Activated T-cell treated with anti-CD3 and anti-CD28 coated beads for 48 hours (primary cell): ENCODE measurements at regions not wholly inside any gene's neighbourhood (a gene's known extent, or its start where the extent isn't known, plus 50 kb on each side); places are given as distances from the start of the nearest gene placed in this dataset.

Experiments used
- DNase-seq: peaks from one replicate; pipeline ENCODE4 v3.0.0-alpha.2; 2020; ENCODE audit warnings: low read depth

DNA sequence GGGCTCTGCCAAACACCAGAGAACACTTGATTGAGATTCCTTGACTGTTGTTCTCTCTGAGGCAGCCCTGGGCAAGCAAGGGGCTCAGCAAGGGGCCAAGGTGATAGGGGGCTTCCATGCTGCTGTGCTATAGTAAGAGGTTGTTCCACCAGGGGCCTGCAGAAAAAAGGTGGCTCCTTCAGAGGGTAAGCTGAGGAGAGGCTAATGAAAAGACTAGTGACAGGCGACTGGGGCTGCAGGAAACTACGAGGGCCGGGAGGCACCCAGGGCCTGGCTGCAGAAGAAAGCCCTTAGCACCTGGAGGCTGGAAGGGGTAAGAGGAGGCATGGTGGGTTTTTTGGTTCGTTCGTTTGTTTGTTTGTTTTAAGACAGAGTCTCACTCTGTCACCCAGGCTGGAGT lies 88.0 kb upstream of the CTNNA1 start:
- DNase-seq: no peak

DNA sequence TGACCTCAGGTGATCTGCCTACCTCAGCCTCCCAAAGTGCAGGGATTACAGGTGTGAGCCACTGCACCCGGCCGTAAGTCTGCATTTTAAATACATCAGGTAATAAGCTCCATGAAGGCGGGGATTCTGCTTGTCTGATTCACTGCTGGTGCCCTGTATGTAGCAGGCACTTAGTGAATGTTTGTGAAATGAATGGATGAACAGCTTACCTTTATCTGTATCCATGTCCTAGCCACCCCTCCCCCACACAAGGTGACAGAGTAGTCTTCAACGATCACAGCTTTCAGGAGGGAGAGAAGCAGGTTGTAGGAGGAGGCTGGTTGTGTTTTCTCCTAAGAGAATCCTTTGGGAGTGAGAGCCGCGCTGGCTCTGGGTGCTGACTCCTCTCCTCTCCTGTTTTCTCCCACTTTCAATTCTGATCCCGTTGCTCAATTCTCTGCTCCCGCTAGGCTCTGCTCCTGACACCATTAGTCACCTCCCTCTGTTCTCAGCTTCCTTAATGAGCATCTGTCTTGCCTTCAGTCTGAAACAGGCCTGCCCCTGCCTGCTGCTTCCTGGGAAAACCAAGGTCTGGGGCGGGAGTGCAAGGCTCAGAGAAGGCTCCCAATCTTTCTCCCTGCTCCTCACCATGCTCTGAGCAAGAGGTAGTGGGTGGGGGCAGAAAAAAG lies 88.8 kb upstream of the CTNNA1 start:
- DNase-seq: no peak

DNA sequence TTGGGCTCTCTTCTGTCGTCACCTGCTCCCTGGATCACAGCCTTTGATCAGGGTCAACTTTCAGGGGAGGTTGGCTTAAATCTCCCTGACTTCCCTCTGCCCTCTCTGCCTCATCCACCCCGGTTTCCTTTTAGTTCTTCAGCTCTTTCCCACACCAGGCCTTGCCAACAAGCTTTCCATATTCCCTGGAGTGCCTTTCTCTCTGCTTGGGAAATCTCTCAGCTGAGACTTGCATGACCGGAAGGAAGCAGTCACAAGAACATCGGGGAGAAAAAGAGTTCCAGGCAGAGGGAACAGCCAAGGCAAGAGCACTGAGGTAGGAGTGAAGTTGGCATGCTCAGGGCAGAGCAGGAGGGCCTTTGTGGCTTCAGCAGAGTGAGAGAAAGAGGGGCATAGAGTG lies 88.4 kb upstream of the HSPA9 start:
- DNase-seq: no peak

DNA sequence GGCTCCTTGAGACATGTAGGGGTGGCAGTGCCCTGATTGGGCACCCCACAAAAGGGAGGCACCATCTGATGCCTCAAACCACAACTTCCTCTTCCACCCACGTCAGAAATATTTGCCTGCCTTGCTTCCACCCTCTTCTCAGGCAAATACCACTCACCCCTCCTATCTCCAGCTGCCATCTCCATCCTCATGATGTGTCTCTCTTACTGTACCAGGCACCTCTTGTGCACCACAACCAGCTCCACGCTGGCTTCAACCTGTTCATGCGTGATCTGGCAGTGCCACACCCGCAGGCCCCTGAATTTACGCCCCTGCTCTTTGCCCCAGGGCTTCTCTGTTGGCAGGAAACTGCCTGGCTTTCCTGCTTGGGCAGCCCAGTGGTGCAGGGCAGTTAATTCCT lies 87.8 kb upstream of the HSPA9 start:
- no peak for DNase-seq

DNA sequence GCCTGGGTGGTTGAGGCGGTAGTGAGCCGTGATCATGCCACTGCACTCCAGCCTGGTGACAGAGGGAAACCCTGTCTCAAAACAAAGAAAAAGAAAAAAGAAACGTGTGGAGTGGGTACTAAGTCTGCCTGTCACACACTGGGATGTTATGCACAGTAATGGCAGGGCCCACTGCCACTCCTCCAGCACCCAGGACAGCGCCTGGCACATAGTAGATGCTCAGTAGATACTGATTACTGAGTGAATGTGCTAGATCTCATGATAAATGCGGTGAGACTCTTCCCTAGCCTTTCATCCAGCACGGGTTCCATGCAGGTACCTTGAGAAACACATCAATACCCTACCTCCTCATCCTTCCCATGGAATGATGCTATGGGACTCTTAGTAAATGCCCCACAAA lies 87.4 kb upstream of the HSPA9 start:
- no peak for DNase-seq

DNA sequence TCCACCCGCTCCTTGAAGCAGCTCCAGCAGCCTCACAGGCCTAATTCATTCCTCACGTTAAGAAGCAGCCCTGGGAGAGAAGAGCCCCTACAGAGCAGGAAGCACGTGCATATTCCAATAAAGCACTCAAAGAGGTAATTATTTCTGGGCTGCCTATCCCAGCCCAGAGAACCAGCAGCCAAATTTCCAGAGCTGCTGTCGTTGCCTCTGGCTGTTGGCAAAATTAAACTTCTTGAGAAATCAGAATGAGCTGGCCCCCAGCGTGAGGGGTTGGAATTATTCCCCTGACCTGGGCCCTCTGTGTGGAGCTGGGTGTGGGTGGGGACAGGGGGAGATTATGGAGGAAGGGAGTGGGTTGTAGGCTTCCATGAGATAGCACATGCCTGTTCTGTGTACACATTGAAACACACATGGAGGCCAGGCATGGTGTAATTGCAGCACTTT lies 86.8 kb upstream of the HSPA9 start:
- no peak for DNase-seq

DNA sequence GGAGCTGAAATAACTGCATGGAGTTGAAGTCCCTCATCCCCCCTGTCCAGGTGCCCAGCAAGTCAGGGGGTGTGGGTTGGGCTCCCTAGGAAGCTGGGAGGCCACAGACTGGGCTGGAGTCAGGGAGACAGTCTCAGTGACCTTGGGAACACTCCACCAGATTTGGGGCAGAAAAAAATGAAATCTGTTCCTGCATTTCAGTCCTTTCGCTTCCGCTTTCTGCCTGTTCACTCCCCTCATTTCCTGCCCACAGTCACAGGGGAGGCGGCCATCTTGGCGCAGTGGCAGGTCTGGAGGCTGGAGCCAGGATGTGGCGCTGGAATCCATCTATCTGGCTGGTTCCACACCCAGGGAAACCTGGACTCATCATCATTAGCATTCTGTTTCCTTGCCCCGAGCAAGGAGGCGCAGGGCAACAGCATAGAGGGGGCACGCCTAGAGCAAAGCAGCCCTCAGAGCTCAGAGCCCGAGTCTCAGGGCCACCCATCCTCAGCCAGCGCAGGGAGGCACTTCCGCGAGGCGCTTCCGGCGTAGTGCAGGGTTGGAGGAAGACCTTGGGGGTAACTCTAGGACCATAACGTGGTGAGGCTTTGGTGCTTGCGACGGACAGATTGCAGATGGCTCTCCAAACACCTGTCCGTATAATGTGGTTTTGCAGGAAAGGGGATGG lies 86.2 kb upstream of the HSPA9 start:
- no peak for DNase-seq

DNA sequence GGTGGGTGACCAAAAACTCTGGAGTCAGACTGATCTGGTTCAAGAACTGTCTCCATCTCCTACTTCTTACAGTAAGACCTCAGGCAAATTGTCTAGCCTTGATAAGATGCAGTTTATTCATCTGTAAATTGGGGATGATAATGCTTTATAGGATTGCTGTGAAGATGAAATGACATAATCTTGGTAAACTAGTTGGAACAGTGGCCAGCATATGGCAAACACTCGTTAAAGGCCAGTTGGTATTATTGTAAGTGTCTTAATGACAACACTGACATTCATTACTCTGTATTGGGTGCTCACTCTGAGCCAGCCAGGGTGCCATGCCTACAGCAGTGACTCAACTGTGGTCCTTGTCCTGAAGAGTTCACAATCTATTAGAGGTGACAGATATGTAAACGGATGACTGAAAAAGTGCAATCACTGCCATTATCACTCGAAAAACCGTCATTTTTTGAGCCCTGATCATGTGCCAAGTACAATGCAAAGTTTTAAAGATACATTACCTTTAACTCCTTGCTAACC lies 84.9 kb upstream of the HSPA9 start:
- no peak for DNase-seq

DNA sequence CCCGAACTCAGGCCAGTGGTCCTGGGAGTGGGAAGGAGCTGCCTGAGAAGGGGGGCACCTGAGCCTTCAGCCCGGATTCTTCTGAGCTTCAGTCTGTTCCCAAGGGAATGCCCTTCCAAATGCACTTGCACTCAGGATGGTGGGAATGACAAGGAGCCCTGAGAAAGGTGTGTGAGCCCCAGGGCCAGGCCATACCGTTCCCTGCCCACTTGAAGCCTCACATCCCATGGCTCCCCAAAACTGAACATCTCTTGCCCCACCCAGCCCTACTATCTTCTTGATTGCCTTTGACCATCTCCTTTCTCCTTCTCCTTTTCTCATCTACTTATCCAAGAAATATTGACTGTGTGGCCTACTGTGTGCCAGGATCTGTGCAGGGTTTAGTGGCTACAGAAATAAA lies 84.4 kb upstream of the HSPA9 start:
- DNase-seq: no peak

DNA sequence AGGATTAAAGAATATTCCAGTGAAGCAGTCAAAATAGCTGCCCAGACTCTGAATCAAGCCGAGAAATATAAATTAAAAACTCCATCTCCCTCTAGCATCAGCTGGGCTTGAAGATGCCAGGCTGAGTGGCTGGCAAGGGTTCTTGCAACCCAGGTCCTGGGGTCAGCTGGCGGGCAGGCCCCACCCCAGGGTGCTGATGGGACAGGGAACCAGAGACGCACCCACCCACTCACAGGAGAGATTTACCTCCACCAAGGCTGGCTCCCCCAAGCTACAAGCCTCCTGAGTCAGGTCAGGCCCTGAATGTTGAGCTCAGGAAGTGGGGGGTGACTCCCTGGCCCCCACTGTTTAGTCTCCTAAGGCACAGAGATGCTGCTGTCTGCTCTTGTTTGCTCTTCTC lies 83.9 kb upstream of the HSPA9 start:
- DNase-seq: no peak

DNA sequence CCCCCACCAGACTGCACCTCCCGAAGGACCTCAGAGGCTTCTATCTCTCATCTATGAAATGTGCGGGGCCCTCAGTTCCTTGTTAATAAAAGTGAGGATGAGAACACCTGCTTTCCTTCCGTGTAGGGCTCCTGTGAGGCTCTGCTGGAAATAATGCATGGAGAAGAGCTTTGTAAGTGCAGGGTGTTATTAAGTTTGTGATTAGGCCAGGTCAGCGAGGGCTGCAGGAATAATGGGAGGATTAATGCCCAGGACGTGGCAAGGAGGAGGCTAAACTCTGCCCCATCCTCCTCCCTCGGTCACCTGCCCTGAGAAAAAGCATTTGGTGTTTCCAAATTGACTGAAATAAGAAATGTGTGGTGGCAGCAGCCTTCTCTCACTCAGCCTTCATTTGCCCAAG lies 83.5 kb upstream of the HSPA9 start:
- no peak for DNase-seq

DNA sequence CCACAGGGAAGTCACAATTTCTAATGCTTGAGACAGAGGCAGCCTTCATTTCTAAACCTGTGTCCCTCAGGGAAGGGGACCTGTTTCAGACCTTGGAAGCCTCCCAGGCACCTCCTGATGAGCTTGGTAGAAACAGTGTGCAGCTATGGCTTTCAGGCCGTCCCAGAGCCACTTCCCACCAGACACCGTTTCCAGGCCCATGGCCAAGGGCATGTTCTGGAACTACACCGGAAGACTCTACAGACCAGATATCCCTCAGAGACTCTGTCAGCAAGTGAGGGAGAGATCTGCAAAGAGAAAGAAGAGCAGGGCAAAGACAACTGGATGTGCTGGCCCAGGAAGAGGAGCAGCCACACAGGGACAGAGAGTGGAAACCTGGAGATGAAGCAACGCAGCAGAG lies 82.2 kb upstream of the HSPA9 start:
- no peak for DNase-seq

DNA sequence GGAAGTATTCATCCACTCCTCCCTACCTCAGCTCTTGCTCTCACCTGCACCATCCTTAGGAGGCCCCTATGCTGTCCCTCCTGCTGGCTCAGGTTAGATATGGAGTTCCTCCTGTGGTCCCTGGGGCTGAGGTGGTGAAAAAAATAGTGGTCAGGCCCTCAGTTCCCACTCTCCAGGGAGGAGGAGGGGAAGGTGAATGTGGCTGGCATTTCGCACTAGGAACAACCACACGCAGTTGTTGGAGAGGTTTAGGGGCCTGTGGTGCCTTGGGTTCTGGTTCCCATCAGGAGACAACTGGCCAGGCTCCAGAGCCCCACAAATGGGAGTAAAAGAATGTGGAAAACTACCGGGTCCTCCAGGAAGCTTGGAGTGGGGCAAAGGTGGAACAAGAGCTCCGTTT lies 81.7 kb upstream of the HSPA9 start:
- no peak for DNase-seq

DNA sequence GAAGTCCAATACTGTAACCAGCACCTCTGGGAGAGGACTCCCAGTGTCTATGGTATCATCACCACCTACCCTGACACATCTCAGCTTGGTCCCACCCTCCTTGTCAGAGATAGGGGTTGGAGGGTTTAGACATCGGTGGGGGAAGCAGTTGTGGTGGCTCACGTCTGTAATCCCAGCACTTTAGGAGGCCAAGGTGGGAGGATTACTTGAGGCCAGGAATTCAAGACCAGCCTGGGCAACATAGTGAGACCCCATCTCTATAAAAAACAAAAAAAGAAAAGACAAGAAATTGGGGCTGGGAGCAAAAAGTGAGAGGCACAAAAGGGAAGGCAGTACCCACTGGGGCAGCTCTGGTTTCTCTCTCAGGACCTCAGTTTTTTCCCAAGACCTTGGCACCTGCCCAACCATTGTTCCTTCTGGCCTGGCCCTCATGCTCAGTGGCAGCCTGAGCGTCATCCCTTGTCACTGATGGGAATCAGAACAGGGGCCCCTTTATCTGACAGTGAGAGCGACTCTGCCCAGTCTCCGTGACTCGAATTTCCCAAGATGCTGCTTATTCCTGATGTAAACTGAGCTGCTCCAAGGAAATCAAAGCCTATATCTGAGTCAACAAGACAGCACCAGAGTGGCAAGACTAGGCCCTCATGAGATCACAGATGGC lies 80.5 kb upstream of the HSPA9 start:
- DNase-seq: no peak

DNA sequence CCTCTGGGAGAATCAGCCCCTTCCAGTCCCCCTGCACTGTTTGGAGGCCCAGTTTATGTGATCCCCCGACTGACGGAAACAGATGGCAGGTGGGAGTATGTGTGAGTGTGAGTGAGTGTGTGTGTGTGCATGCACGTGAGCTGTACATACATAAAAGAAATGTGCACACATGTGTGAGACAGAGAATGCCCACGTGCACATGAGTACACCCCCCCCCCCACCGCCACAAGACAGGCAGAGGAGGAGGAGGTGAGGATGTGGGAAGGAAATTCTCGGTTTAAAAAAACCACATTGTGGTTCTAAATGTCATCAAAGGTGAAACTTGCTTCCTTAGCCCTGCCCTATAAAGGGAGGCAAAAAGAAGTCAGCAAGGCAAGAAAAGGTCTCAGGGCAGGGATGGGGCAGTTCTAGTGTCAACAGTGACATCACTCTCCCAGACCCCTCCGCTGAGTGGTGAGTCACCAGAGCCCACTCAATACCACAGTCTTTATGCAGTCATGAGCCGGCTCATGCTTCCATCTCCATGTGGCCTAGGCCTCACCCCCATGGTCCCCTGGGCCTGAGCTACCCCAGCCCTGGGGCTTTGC lies 79.2 kb upstream of the HSPA9 start:
- DNase-seq: peak; percentile 69

DNA sequence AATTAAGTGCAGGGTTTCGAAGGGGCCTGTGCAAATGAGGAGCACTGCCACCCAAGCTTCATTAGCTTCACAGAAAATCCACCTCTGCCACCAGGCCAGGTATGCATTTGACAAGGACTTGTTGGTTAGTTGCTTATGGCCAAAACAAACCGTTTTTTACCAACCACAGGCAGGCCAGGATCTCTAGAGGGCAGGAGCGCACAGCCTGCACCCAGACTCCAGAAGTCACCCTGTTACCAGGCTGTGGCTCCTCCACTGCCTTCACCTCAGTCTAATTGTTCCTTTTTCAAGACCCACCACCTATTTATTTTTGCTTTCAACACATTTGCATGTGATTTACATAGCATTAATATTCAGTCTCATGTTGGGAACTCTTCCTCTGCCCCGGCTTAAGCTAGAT lies 78.3 kb upstream of the HSPA9 start:
- DNase-seq: no peak

DNA sequence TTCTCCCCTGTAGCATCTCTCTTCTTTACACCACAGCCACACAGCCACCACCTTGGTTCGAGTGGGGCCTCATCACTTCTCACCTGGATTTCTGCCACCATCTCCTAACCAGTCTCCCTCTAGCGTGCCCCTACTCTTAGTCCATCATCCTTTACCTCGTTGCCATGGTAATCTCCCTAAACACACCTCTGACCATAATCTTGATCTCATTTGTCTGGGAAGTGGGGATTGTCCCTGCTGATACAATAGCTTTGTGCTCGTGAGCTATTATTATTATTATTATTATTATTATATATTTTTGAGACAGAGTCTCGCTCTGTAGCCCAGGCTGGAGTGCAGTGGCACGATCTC lies 76.5 kb upstream of the HSPA9 start:
- no peak for DNase-seq

DNA sequence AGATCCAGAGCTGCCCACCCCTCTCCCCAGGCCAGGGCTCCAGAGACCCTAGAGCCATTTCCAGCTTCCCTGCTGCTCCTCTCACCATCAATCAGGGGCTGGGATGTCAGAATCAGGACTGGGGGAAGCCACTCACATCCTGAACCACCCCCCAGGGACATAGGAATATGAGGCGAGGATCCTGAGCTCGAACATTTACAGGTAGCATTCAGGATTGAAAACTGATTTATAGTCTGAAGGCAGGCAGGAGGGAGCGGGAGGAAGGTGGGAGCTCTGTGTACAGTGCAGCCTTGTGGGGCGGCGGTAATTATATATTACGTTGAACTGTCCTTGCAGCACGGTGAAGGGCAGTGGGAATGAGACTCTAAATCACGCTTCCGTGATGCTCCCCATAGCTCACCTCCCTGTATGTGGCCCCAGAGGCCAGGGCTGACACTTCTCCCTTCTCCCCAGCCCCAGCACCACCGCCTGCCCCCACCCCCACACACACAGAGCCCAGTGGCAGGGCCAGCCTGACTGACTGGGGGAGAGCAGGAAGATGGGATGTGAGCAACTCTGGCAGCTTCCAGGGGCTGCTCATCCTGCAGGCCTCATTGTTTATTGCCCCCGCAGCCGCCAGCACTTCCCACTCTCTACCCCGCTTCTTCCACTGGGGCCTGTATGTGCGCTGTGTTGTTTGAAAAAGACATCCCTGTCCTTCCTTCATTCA lies 76.0 kb upstream of the HSPA9 start:
- DNase-seq: no peak

DNA sequence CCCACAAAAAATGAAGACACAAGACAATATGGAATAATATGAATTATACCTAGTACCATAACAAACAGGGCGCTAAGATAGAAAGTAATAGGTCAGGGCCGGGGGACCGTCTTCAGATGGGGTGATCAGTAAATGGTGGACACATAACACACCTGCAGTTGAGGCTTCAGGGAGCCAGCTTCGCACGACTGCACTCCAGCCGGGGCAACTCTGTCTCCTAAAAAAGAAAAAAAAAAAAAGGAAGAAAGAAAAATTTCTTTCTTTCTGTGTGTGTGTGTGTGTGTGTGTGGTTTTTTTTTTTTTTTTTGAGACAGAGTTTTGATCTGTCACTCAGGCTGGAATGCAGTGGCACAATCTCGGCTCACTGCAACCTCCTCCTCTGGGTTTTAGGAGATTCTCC lies 75.0 kb upstream of the HSPA9 start:
- DNase-seq: no peak

DNA sequence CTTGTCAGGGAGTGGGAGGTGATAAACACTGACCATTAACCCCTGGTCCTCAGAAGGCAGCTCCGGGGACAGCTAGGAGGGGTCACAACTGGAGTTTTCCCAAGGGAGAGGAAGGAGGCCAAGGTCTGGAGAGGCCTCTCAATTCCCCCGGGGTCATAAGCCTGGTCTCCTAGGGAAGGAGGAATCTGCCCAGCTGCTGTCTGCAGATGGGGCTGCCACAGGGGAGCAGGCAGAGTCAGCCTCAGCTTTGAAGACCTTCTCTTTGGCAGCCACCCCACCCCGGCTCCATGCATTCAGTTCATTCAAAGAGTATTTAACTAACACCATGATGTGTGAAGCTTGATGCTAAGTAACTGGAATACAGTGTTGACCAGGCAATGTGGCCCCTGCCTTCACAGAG lies 74.6 kb upstream of the HSPA9 start:
- DNase-seq: no peak

DNA sequence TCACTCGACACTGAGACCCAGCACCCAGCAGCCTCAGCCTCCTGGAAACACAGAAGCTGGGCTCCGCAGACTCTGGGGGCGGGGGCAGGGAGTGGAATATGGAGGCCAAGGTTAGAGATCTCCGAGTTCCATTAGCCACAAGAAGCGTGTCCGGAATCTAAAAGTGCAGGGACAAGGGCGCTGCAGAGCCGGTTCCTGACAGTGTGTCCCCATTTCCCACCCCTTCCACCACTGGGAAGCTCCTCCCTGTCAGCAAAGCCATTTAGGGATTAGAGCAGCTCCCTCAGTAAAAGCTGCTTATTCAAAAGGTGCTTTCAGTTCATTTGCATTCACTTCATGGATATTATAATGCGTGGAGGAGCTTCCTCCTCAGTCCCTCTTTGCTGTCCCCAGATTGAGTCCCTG lies 74.1 kb upstream of the HSPA9 start:
- no peak for DNase-seq

DNA sequence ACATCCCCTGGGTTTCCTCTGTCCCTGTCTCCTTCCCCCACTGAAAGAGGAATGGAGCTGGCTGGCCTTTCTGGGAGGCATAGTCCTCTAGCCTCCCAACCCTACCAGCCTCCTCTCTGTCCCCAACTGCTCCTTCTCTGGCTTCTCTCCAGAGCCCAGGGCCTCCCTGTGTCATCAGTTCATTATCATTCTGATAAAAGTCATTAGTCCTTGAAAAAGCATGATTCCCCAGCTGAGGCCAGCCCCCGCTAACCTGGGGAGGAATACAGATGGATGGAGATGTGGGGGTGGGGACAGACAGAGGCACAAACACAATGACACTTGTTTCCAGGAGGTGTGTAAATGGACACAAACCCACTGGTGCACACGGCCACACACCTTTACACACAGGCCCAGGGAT lies 73.6 kb upstream of the HSPA9 start:
- no peak for DNase-seq
